Neutrophil (primary cell): ENCODE measurements at regions not wholly inside any gene's neighbourhood (a gene's known extent, or its start where the extent isn't known, plus 50 kb on each side); places are given as distances from the start of the nearest gene placed in this dataset.

Experiments
- H3K27ac ChIP-seq: fragments of 200-600 bp; sonication (generic); 2 replicates; pipeline ENCODE4 v1.5.1; 2016; ENCODE audit warnings: mild to moderate bottlenecking, moderate library complexity
- H3K27me3 ChIP-seq: fragments of 200-600 bp; sonication (generic); 2 replicates; pipeline ENCODE4 v1.6.0; 2016; ENCODE audit warnings: mild to moderate bottlenecking
- H3K36me3 ChIP-seq: fragments of 200-600 bp; sonication (generic); 2 replicates; pipeline ENCODE4 v1.5.1; 2017
- H3K4me1 ChIP-seq, 2 experiments: fragments of 200-600 bp in 1 of 2; sonication (generic) in 1 of 2; 1 replicate in 1 of 2; 2 replicates in 1 of 2; pipeline versions ENCODE4 v1.5.1 to v1.6.1; 2013 to 2016; ENCODE audit warnings: low read depth in 1 of 2, low read length in 1 of 2, mild to moderate bottlenecking in 1 of 2, moderate library complexity in 1 of 2; ENCODE audit not compliant: control insufficient read depth in 1 of 2, insufficient read depth in 1 of 2
- H3K4me3 ChIP-seq, 2 experiments: fragments of 200-600 bp in 1 of 2; sonication (generic) in 1 of 2; 1 replicate in 1 of 2; 2 replicates in 1 of 2; pipeline ENCODE4 v1.5.1; 2013 to 2016; ENCODE audit warnings: low read depth in 1 of 2, low read length in 1 of 2, mild to moderate bottlenecking in 1 of 2, moderate library complexity in 1 of 2
- H3K9me3 ChIP-seq: fragments of 200-600 bp; sonication (generic); 2 replicates; pipeline ENCODE4 v1.5.1; 2016
- CTCF ChIP-seq: fragments of 200-600 bp; sonication (generic); IDR thresholded peaks from 2 replicates; pipeline ENCODE4 v1.5.1; 2016; ENCODE audit warnings: antibody characterized with exemption

GRCh38 chr15:39243396-39243795 lies 337.5 kb upstream of the THBS1 start:
- TF ChIP-seq CTCF: no peak
- Histone ChIP-seq H3K27ac (no peak overlapping the region), H3K36me3 (no peaks in the 10 kb centered on the region), H3K27me3 (peaks cover 8% of the 10 kb centered on the region), H3K9me3 (no peaks in the 10 kb centered on the region), H3K4me3 (no peak overlapping the region), H3K4me1 (no peaks in the 10 kb centered on the region)

- peaks cover 13% of the 10 kb centered on the region for H3K27me3 ChIP-seq
- no peak overlapping the region for H3K4me3 ChIP-seq
- no peaks in the 10 kb centered on the region for H3K9me3 ChIP-seq
- H3K4me1 ChIP-seq: no peaks in the 10 kb centered on the region
- no peaks in the 10 kb centered on the region for H3K36me3 ChIP-seq
- H3K27ac ChIP-seq: no peak overlapping the region
- TF ChIP-seq CTCF: no peak
Observed at GRCh38 chr15:39244776-39245175, 336.1 kb upstream of the THBS1 start.

- TF ChIP-seq CTCF: no peak
- Histone ChIP-seq H3K4me1 (no peaks in the 10 kb centered on the region), H3K36me3 (no peaks in the 10 kb centered on the region), H3K4me3 (no peak overlapping the region), H3K27ac (no peak overlapping the region), H3K9me3 (no peaks in the 10 kb centered on the region), H3K27me3 (peaks cover 13% of the 10 kb centered on the region)
Observed at GRCh38 chr15:39246523-39246922, 334.4 kb upstream of the THBS1 start.

- no peaks in the 10 kb centered on the region for H3K4me1 ChIP-seq
Observed at GRCh38 chr15:39247574-39247973, 333.3 kb upstream of the THBS1 start.

GRCh38 chr15:39248204-39248603 lies 332.7 kb upstream of the THBS1 start:
- H3K36me3 ChIP-seq: no peaks in the 10 kb centered on the region
- no peak overlapping the region for H3K27ac ChIP-seq
- peaks cover 13% of the 10 kb centered on the region for H3K27me3 ChIP-seq
- no peaks in the 10 kb centered on the region for H3K4me1 ChIP-seq
- no peaks in the 10 kb centered on the region for H3K9me3 ChIP-seq
- H3K4me3 ChIP-seq: no peak overlapping the region
- TF ChIP-seq CTCF: no peak

More at GRCh38 chr15:39247574-39247973, 333.3 kb upstream of the THBS1 start:
- no peak for TF ChIP-seq CTCF
- no peak overlapping the region for H3K27ac ChIP-seq
- no peak overlapping the region for H3K4me3 ChIP-seq
- no peaks in the 10 kb centered on the region for H3K9me3 ChIP-seq
- H3K27me3 ChIP-seq: peaks cover 13% of the 10 kb centered on the region
- no peaks in the 10 kb centered on the region for H3K36me3 ChIP-seq

GRCh38 chr15:39250001-39250400 lies 330.9 kb upstream of the THBS1 start:
- H3K27ac ChIP-seq: no peak overlapping the region
- peaks cover 29% of the 10 kb centered on the region for H3K27me3 ChIP-seq
- no peaks in the 10 kb centered on the region for H3K36me3 ChIP-seq
- H3K4me1 ChIP-seq: no peaks in the 10 kb centered on the region
- TF ChIP-seq CTCF: no peak
- H3K9me3 ChIP-seq: no peaks in the 10 kb centered on the region
- H3K4me3 ChIP-seq: no peak overlapping the region
